IMR-90 (cell line): ENCODE measurements at regions not wholly inside any gene's neighbourhood (a gene's known extent, or its start where the extent isn't known, plus 50 kb on each side); places are given as distances from the start of the nearest gene placed in this dataset.

ENCODE experiments used
- BHLHE40 ChIP-seq: fragments of 150-350 bp; IDR thresholded peaks from 2 replicates; pipeline ENCODE4 v1.6.1; 2016; ENCODE audit warnings: mild to moderate bottlenecking, low read depth, low read length
- CEBPB ChIP-seq: IDR thresholded peaks from 2 replicates; pipeline ENCODE4 v1.6.1; 2012; ENCODE audit warnings: low read depth, low read length, improper control_type of control experiment
- ELK1 ChIP-seq: fragments of 150-350 bp; IDR thresholded peaks from 2 replicates; pipeline ENCODE4 v1.6.1; 2016; ENCODE audit warnings: low read depth, mild to moderate bottlenecking, low read length, moderate library complexity, borderline replicate concordance
- MXI1 ChIP-seq: IDR thresholded peaks from 2 replicates; pipeline ENCODE4 v1.6.1; 2012; ENCODE audit warnings: low read depth, mild to moderate bottlenecking, low read length, moderate library complexity, borderline replicate concordance
- NFE2L2 ChIP-seq: fragments of 150-350 bp; IDR thresholded peaks from 2 replicates; pipeline ENCODE4 v1.6.1; 2016; ENCODE audit warnings: low read depth, mild to moderate bottlenecking, low read length
- POLR2A ChIP-seq: IDR thresholded peaks from 2 replicates; pipeline ENCODE4 v1.6.1; 2012; ENCODE audit warnings: mild to moderate bottlenecking, low read depth, low read length
- RCOR1 ChIP-seq: IDR thresholded peaks from 2 replicates; pipeline ENCODE4 v1.6.1; 2012; ENCODE audit warnings: mild to moderate bottlenecking, low read length, improper control_type of control experiment; ENCODE audit not compliant: insufficient replicate concordance
- RFX5 ChIP-seq: IDR thresholded peaks from 2 replicates; pipeline ENCODE4 v1.8.0; 2012; ENCODE audit warnings: low read depth, mild to moderate bottlenecking, low read length, moderate library complexity
- SMC3 ChIP-seq: fragments of 150-350 bp; IDR thresholded peaks from 2 replicates; pipeline ENCODE4 v1.6.1; 2016; ENCODE audit warnings: low read depth, mild to moderate bottlenecking, antibody characterized with exemption, low read length, moderate library complexity
- TF ChIP-seq, protein P1 (sequence below): conservative IDR thresholded peaks from 2 replicates; pipeline ENCODE4 v1.5.1; 2012; ENCODE audit warnings: mild to moderate bottlenecking, low read depth, low read length, improper control_type of control experiment
- TF ChIP-seq, protein P2 (sequence below): fragments of 150-350 bp; IDR thresholded peaks from 2 replicates; pipeline ENCODE4 v1.6.1; 2017; ENCODE audit warnings: mild to moderate bottlenecking, antibody characterized with exemption, low read length, low read depth

DNA sequence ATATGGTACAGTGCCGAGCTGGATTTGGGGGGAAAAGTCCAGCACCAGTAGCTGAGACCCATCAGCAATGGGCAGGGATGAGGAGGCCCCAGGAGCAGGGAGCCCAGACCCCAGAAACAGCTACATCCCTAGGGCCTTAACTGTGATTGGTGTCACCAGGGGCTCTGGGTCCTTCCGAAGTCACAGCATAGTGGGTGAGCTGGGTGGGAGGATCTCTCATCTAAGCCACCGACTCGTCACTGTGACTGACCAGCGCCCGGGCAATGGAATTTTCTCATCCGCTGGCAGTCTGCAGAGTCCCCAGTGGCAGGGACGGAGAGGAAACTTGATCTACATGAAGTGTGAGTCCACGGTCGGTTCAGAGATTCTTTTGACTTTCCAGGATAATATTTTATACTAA, 186.5 kb downstream of the SH3BP4 start:
- no peak for TF ChIP-seq RFX5
- TF ChIP-seq, protein P1, sequence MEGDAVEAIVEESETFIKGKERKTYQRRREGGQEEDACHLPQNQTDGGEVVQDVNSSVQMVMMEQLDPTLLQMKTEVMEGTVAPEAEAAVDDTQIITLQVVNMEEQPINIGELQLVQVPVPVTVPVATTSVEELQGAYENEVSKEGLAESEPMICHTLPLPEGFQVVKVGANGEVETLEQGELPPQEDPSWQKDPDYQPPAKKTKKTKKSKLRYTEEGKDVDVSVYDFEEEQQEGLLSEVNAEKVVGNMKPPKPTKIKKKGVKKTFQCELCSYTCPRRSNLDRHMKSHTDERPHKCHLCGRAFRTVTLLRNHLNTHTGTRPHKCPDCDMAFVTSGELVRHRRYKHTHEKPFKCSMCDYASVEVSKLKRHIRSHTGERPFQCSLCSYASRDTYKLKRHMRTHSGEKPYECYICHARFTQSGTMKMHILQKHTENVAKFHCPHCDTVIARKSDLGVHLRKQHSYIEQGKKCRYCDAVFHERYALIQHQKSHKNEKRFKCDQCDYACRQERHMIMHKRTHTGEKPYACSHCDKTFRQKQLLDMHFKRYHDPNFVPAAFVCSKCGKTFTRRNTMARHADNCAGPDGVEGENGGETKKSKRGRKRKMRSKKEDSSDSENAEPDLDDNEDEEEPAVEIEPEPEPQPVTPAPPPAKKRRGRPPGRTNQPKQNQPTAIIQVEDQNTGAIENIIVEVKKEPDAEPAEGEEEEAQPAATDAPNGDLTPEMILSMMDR, result no peak
- TF ChIP-seq BHLHE40, result no peak
- no peak for TF ChIP-seq MXI1
- no peak for TF ChIP-seq ELK1
- no peak for TF ChIP-seq SMC3
- no peak for TF ChIP-seq RCOR1
- TF ChIP-seq, protein P2, sequence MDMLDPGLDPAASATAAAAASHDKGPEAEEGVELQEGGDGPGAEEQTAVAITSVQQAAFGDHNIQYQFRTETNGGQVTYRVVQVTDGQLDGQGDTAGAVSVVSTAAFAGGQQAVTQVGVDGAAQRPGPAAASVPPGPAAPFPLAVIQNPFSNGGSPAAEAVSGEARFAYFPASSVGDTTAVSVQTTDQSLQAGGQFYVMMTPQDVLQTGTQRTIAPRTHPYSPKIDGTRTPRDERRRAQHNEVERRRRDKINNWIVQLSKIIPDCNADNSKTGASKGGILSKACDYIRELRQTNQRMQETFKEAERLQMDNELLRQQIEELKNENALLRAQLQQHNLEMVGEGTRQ, result no peak
- TF ChIP-seq CEBPB, result no peak
- no peak for TF ChIP-seq POLR2A
- TF ChIP-seq NFE2L2, result no peak
